NCI-H2196 (cell line): ENCODE measurements at regions not wholly inside any gene's neighbourhood (a gene's known extent, or its start where the extent isn't known, plus 50 kb on each side); places are given as distances from the start of the nearest gene placed in this dataset.

ENCODE experiments used
- DNase-seq: peaks from one replicate; lab custom pipeline; 2025; ENCODE audit not compliant: unreplicated experiment; lab: John Stamatoyannopoulos, UW

GRCh38 chr4:132245319-132245718 is 903.8 kb upstream of the PCDH10 start:
- no peak for DNase-seq

DNA sequence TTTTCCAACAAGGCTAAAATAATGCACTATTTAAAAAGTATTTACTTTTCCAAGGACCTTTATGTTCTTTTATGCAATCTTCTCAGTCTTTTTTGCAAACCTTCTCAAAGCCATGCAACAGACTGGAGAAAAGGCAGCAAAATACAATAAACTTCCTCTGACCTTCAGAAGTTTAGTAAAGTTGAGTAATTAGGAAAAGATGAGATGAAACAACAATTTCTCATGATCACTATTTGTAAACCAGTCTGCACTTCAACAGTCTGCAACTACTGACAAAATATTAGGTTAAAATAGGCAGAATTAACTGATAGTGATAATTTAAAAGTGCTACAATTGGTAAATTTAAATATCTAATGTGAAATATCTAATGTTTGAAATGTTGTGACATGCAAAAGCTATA is 884.9 kb upstream of the PCDH10 start:
- no peak for DNase-seq

DNA sequence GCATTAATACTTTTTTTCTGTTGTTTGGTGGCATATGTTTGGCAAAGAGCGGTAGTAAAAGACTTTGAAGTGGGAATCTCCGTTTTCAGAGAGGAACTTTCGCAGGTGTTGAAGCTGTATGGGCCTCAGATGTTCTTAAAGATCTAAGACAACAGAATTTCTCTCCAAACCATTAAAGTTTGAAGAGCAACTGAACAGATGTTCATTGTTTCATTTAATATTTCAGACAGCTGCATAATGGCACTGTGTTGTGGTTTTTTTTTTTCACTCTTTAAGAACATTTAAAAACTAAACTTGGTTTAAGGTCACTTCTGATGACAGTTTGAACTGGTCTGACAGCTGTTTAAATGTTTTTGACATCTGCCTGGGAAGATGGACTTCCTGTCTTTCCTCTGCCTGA is 882.7 kb upstream of the PCDH10 start:
- no peak for DNase-seq

GRCh38 chr4:132267321-132267720 is 881.8 kb upstream of the PCDH10 start:
- DNase-seq = no peak

- no peak for DNase-seq
Observed at GRCh38 chr4:132269303-132269990, 879.6 kb upstream of the PCDH10 start.

DNA sequence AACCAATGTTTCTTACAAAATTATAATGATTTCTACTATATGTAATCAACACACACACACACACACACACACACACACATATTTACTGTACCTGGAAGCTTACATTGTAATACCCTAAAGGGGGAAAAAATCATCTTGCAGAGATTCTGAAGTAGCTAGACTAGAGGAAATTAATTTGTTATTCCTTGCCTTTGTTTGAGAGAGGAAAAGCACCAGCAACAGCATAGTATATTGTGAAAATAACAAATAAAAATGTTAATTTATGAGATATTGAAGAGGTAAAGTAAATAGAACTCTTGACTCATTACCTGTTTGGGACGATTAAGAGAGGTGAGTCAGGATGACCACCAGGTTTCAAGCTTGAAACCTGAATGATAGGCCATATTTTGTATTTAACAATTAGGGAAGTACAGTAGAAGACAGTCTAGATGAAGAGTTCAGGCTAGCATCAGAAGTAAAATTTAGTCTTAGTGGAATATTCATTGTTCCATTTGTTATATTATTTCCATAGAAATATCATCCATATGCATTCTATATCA is 873.4 kb upstream of the PCDH10 start:
- no peak for DNase-seq

DNA sequence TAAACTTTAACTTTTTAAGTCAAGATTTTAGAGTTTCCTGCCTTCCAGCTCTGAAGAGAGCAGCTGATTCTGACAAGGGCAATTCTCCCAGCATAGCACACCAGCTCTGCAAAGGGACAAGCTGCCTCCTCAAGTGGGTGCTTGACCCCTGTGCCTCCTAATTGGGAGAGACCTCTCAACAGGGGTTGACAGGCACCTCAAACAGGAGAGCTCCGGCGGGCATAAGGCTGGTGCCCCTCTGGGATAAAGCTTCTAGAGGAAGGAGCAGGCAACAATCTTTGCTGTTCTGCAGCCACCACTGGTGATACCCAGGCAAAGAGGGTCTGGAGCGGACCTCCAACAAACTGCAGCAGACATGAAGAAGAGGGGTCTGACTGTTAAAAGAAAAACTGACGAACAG is 872.9 kb upstream of the PCDH10 start:
- no peak for DNase-seq

GRCh38 chr4:132276989-132277388 is 872.1 kb upstream of the PCDH10 start:
- DNase-seq = no peak

DNA sequence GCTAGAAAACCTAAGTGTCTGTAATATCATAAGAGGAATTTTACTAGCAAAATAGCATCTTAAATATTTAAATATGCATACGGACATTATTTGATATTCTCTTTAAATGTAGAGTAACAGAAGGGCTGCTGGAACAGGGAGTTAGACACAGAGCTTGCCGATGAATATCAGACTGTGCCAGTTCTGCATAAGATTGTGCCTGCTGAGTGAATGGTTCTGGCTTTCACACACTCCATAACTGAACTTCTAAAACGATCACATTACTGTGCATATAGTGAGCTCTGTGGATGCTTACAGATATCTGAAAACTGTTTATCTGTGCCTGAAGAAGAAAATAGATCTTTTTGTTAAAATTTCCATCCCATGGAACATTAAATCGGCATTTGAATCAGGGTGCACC is 867.4 kb upstream of the PCDH10 start:
- no peak for DNase-seq

GRCh38 chr4:132284910-132285426 is 864.1 kb upstream of the PCDH10 start:
- no peak for DNase-seq

DNA sequence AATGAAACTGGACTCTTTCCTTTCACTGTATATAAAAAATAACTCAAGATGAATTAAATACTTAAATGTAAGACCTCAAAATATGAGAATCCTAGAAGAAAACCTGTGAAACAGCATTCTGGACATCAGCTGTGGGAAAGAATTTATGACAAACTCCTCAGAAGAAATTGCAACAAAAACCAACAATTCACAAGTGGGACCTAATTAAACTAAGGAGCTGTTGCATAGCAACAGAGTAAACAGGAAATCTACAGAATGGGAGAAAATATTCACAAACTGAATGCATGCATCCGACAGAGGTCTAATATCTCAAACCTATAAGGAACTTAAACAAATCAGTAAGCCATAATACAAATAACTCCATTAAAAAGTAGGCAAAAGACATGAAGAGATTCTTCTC is 851.7 kb upstream of the PCDH10 start:
- DNase-seq = no peak

GRCh38 chr4:132299841-132300240 is 849.3 kb upstream of the PCDH10 start:
- no peak for DNase-seq

DNA sequence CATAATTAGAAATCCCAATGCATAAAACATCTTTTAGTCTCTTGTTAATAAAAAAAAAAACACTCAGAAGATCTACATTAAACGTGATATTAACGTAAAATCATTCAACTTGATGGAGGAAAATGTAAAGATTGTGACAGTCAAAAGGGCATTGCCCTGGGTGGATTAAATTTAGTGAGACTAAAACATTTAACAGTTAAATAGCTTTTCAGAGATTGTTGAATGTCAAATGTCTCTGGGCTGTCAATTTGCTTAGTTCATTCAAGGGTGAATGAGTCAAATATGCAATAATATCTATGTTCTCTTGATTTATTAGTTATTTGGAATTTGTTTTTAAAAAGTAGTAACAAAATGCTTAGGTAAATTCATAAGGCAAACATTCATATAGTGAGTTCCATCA is 836.6 kb upstream of the PCDH10 start:
- no peak for DNase-seq

GRCh38 chr4:132313852-132314251 is 835.2 kb upstream of the PCDH10 start:
- DNase-seq = no peak

DNA sequence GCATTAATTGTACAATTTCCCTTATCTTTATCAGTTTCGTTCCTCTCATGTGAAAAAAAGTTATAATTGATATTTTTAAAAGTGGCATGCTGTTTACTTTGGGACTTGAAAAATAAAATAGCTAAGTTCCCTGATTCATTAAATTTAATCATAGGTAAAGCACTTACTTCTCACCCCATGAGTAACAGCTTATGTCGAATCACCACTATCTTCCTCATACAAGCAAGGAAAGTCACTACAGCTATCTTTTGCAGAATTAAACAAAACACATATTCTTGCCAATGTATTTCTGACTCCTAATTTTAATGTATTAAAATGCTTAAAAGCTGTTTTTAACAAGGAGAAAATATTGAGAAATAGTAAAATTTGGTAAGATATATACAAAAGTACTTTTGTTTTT is 832.4 kb upstream of the PCDH10 start:
- DNase-seq = no peak

GRCh38 chr4:132317923-132318322 is 831.2 kb upstream of the PCDH10 start:
- DNase-seq = no peak

GRCh38 chr4:132328761-132329160 is 820.3 kb upstream of the PCDH10 start:
- DNase-seq = no peak

DNA sequence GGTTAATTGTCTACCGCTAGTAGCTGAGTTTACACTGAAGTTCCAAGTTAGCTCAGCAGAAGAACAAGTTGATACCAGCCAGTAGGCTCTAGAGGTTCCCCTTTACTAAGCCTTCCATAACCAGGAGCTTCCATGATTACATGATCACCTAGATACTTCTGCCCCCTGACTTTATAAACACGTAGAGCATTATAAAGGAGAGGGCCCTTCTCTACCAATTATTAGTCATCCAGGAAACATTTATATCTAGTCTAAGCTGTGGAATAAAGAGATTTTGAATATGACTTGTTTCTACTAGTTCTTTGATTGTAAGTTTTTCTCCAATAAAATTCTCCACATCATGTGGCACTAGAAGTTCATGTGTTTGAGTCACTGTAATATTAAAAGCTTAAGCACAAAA is 818.1 kb upstream of the PCDH10 start:
- no peak for DNase-seq

GRCh38 chr4:132332932-132333723 is 816.0 kb upstream of the PCDH10 start:
- DNase-seq = no peak

GRCh38 chr4:132333724-132334047 is 815.4 kb upstream of the PCDH10 start:
- DNase-seq = no peak

DNA sequence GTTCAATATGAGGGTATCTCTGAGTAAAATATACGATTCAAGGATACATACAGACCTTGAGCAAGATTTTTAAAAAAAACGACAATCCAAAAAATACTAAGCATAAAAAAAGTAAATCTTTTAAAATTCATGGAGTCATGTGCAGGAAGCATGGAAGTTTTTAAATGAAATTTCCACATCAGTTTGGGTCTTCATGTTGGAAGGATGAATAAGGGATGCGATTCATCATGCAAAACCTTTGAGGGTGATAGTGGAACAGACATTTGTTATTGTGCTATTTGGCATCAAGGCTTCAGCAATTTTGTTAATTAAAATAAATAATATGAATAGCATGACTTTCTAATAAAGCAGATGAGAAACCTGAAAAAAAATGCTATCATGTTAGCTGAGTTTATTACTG is 815.0 kb upstream of the PCDH10 start:
- no peak for DNase-seq
